Smooth muscle cell (in vitro differentiated cells): ENCODE measurements at regions not wholly inside any gene's neighbourhood (a gene's known extent, or its start where the extent isn't known, plus 50 kb on each side); places are given as distances from the start of the nearest gene placed in this dataset.

Experiments used
- DNase-seq: peaks from one replicate; lab custom pipeline; 2025; ENCODE audit not compliant: unreplicated experiment; lab: John Stamatoyannopoulos, UW
- H2AFZ ChIP-seq: fragments of 200-600 bp; sonication (generic); 2 replicates; pipeline ENCODE4 v1.6.0; 2016; ENCODE audit warnings: antibody characterized with exemption, low read depth, mild to moderate bottlenecking
- H3F3A ChIP-seq: fragments of 200-600 bp; sonication (generic); 2 replicates; pipeline ENCODE4 v1.6.0; 2017; ENCODE audit warnings: antibody characterized with exemption, low read depth
- H3K27ac ChIP-seq: fragments of 200-600 bp; sonication (generic); 2 replicates; pipeline ENCODE4 v1.5.1; 2016; ENCODE audit warnings: low read depth, mild to moderate bottlenecking
- H3K27me3 ChIP-seq: fragments of 200-600 bp; sonication (generic); 2 replicates; pipeline ENCODE4 v1.6.1; 2016; ENCODE audit warnings: low read depth, mild to moderate bottlenecking
- H3K36me3 ChIP-seq: fragments of 200-600 bp; sonication (generic); 2 replicates; pipeline ENCODE4 v1.5.1; 2016; ENCODE audit warnings: low read depth
- H3K4me1 ChIP-seq: fragments of 200-600 bp; sonication (generic); 2 replicates; pipeline ENCODE4 v1.5.1; 2016; ENCODE audit warnings: low read depth
- H3K4me2 ChIP-seq: fragments of 200-600 bp; sonication (generic); 2 replicates; pipeline ENCODE4 v1.6.0; 2016; ENCODE audit warnings: mild to moderate bottlenecking
- H3K4me3 ChIP-seq: fragments of 200-600 bp; sonication (generic); 2 replicates; pipeline ENCODE4 v1.5.1; 2016; ENCODE audit warnings: mild to moderate bottlenecking
- H3K79me2 ChIP-seq: fragments of 200-600 bp; sonication (generic); 2 replicates; pipeline ENCODE4 v1.6.0; 2016; ENCODE audit warnings: low read depth, mild to moderate bottlenecking
- H3K9ac ChIP-seq: fragments of 200-600 bp; sonication (generic); 2 replicates; pipeline ENCODE4 v1.6.0; 2016; ENCODE audit warnings: low read depth
- H3K9me3 ChIP-seq: fragments of 200-600 bp; sonication (generic); replicated peaks from 2 replicates; pipeline ENCODE4 v1.5.1; 2016; ENCODE audit warnings: low read depth
- H4K20me1 ChIP-seq: fragments of 200-600 bp; sonication (generic); 2 replicates; pipeline ENCODE4 v1.6.0; 2016; ENCODE audit warnings: low read depth
- CTCF ChIP-seq: fragments of 200-600 bp; sonication (generic); IDR thresholded peaks from 2 replicates; pipeline ENCODE4 v1.5.1; 2017; ENCODE audit warnings: borderline replicate concordance, mild to moderate bottlenecking, antibody characterized with exemption; ENCODE audit not compliant: insufficient read depth, poor library complexity, severe bottlenecking
- WGBS: methylation state at CpG from one replicate; pipeline ENCODE4 v1.1.7; 2016; ENCODE audit warnings: low lambda C conversion rate; 5-methylcytosine and 5-hydroxymethylcytosine counted together

- H3K27me3 ChIP-seq, result no peaks in the 10 kb centered on the region
- TF ChIP-seq CTCF, result no peak
- no peak overlapping the region for H2AFZ ChIP-seq
- no peak overlapping the region for H3K4me2 ChIP-seq
- H3K36me3 ChIP-seq, result no peaks in the 10 kb centered on the region
- no peaks in the 10 kb centered on the region for H4K20me1 ChIP-seq
- no peak overlapping the region for H3K27ac ChIP-seq
- H3F3A ChIP-seq, result no peaks in the 10 kb centered on the region
- WGBS, result 84% methylated on average over 8 of the region's 8 CpGs
- no peaks in the 10 kb centered on the region for H3K4me1 ChIP-seq
- no peak overlapping the region for H3K4me3 ChIP-seq
- no peaks in the 10 kb centered on the region for H3K9me3 ChIP-seq
- H3K9ac ChIP-seq, result no peak overlapping the region
- no peak for DNase-seq
- H3K79me2 ChIP-seq, result no peaks in the 10 kb centered on the region
Observed at GRCh38 chr10:125217990-125218675, 57.8 kb upstream of the CTBP2 start.

DNA sequence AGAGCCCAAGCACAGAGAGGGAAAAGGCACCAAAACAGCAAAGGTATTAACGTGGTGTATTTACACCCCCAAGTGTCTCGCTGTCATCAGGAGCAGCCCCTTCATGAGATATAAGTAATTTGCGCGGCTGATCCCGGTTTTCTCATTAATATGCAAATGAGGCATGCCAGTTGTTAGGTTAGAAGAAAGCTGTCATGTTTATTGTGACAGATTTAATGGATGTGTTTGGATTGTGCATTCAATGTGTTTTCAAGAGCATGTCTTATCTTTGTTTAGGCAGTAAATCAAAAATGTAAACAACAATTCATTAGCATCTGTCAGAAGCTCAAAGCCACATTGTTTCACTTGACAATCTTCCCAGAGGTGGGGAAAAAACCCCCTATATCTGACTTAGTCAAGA is 56.5 kb upstream of the CTBP2 start:
- TF ChIP-seq CTCF, result no peak
- WGBS, result 77% methylated on average over 5 of the region's 5 CpGs
- DNase-seq, result no peak
- H3K4me1 ChIP-seq, result no peaks in the 10 kb centered on the region
- no peak overlapping the region for H3K27ac ChIP-seq
- H3K9me3 ChIP-seq, result no peaks in the 10 kb centered on the region
- no peaks in the 10 kb centered on the region for H4K20me1 ChIP-seq
- H3K4me3 ChIP-seq, result no peak overlapping the region
- no peak overlapping the region for H2AFZ ChIP-seq
- H3F3A ChIP-seq, result no peaks in the 10 kb centered on the region
- H3K4me2 ChIP-seq, result no peak overlapping the region
- H3K36me3 ChIP-seq, result no peaks in the 10 kb centered on the region
- no peaks in the 10 kb centered on the region for H3K79me2 ChIP-seq
- H3K27me3 ChIP-seq, result no peaks in the 10 kb centered on the region
- no peak overlapping the region for H3K9ac ChIP-seq

DNA sequence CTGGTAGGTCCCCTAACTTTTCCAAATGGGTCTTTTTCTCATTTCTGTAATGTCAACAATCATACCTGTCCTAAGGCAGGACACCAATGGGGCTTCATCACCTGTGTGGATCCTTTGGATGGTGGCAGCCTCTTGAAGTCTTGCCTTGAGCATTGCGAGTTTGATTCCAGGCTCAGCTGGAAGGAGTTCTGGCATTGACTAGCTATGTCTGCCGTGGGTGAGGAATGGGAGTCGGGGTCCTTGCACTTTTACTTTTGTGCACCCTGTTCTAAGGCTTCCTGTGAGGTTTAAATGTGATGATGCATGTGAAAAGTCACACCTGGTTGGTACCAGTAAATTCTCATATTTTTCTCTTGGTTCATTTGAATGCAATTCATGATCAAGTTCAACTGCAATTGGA is 55.9 kb upstream of the CTBP2 start:
- no peak overlapping the region for H3K4me3 ChIP-seq
- H3K27me3 ChIP-seq, result no peaks in the 10 kb centered on the region
- TF ChIP-seq CTCF, result no peak
- H3K9ac ChIP-seq, result no peak overlapping the region
- H3K27ac ChIP-seq, result no peak overlapping the region
- no peaks in the 10 kb centered on the region for H3K79me2 ChIP-seq
- H4K20me1 ChIP-seq, result no peaks in the 10 kb centered on the region
- no peak overlapping the region for H2AFZ ChIP-seq
- WGBS, result 89% methylated on average over 3 of the region's 3 CpGs
- no peaks in the 10 kb centered on the region for H3F3A ChIP-seq
- DNase-seq, result no peak
- H3K9me3 ChIP-seq, result no peaks in the 10 kb centered on the region
- H3K4me1 ChIP-seq, result no peaks in the 10 kb centered on the region
- H3K4me2 ChIP-seq, result no peak overlapping the region
- H3K36me3 ChIP-seq, result no peaks in the 10 kb centered on the region

GRCh38 chr10:125214283-125214570 is 53.9 kb upstream of the CTBP2 start:
- no peaks in the 10 kb centered on the region for H3K27me3 ChIP-seq
- 72% methylated on average over 2 of the region's 2 CpGs for WGBS
- H4K20me1 ChIP-seq, result no peaks in the 10 kb centered on the region
- no peaks in the 10 kb centered on the region for H3F3A ChIP-seq
- peak overlapping the region; percentile 71 for H3K27ac ChIP-seq
- H3K79me2 ChIP-seq, result no peaks in the 10 kb centered on the region
- H3K9ac ChIP-seq, result peak overlapping the region; percentile 16
- no peaks in the 10 kb centered on the region for H3K4me1 ChIP-seq
- no peak for DNase-seq
- TF ChIP-seq CTCF, result no peak
- H3K4me2 ChIP-seq, result no peak overlapping the region
- no peaks in the 10 kb centered on the region for H3K36me3 ChIP-seq
- H2AFZ ChIP-seq, result no peak overlapping the region
- H3K9me3 ChIP-seq, result no peaks in the 10 kb centered on the region
- no peak overlapping the region for H3K4me3 ChIP-seq
